SK-N-DZ (cell line): ENCODE measurements at regions not wholly inside any gene's neighbourhood (a gene's known extent, or its start where the extent isn't known, plus 50 kb on each side); places are given as distances from the start of the nearest gene placed in this dataset.
"Not testable (repeated sequence)": the region's sequence is repeated elsewhere in the genome, so short reads cannot be mapped to it uniquely, and the experiment has no call there.

Experiments used
- DNase-seq: peaks from one replicate; pipeline ENCODE4 v3.0.0-alpha.2; 2015; ENCODE audit warnings: low spot score

DNA sequence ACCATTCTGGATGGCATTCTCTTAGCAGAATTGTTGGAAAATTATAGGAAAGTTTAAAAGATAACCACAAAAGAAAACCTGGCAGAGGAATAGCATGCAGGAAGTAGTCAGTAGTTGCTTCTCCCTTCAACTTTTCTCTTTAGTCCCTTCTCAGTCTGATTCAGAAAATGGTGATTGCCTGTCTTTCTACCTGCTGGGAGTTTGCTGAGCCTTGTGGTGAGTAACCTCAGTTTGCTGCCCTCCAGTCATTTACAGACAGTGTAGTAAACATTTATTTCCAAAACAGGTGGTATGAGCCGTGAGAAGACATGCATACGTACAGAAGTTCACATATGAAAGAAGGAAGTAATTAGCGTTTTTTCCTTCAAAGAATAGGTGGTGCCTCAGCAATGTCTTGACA lies 224.7 kb upstream of the POU1F1 start:
- no peak for DNase-seq

DNA sequence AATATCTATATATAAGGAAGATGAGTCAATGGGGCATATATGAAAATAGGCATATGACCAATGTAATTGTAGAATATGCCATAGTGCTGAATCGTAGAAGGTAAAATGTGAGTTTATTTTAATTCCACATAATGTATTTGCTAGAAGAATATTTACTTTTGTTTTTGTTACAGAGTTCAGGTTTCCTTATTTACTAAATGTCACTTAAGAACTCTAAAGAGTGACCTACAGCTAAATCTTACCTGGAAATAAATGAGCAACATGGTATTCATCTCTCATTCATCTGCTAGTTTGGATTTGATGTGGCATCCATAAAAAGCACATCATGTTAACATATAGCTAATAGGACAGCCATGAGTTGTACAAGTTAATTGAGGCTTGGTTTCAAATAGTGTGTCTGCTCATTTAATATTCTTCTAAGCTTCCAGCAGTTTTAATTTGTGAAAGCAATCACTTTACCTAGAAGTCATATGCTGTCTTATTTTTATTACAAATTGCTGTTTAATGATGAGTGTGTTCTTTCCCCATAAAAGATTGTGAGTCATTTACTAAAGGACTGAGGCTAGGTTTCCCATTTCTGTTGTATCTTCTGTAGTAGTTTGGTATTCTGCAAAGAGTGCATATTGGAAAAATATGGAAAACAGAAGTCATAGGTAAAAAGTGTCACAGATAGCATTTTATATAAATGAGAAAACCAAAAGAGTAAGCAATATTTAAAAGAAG lies 222.1 kb upstream of the POU1F1 start:
- no peak for DNase-seq

DNA sequence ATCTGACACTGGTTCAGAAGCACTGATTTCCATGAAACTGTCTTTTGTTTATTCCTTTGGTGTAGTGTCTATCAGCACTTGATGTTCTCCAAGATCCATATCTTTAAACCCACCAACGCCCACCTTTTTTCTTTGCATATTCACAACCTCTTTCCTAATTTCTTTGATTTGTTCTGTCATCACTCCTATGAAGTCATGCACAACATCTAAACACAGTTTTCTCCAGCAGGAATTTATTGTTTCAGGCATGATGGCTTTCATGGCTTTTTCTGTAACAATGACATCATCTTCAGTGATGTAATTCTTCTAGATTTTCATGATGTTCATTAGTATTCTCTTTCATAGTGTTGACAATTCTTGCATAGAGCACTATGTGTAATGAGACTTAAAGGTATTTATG lies 219.6 kb upstream of the POU1F1 start:
- no peak for DNase-seq

DNA sequence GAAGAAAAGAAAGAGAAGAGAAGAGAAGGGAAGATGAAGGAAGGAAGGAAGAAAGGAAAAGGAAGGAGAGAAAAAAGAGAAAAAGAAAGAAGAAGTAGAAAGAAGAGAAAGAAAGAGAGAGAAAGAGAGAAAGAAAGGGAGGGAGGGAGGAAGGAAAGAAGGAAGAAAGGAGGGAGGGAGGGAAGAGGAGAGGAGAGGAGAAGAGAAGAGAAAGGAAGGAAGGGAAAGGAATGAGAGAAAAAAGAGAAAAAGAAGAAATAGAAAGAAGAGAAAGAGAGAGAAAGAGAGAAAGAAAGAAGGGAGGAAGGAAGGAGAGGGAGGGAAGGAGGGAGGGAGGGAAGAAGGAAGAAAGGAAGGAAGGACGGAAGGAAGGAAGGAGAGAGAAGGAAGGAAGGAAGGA lies 217.9 kb upstream of the POU1F1 start:
- DNase-seq, result no peak

DNA sequence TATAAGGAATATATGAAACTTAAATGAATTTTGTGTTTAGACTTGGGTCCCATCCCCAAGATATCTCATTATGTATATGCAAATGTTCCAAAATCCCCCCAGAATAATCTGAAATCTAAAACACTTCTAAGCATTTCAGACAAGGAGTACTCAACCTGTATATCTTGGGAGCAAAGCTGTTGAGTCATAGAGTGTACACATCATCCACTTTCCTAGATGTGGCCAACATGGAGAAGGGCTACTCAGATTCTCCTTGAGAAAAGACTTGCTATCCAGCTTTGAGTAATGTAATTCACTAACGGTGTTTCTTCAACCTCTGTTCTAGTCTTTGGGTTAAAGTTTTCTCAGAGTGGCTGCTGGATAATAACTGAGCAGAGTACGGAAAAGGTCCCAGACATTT lies 215.5 kb upstream of the POU1F1 start:
- DNase-seq, result no peak

DNA sequence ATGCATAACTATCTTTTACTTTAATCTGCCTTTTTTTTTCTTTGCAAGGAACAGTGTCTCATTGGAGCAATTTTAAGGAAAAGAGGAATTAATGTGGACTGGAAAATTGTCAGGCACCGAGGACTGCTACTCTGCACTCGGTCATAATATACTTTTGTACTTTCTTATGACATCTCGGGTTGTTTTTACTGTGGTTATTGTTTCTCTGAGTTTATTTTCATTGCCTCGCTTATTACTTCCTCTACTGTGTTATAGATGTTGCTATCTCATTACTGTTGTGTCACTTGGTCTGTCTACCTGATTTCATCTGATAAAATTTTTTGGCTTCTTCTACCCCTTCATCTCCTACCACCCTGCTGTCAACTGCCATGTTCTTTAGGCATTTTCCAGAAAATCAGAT lies 213.5 kb upstream of the POU1F1 start:
- no peak for DNase-seq

DNA sequence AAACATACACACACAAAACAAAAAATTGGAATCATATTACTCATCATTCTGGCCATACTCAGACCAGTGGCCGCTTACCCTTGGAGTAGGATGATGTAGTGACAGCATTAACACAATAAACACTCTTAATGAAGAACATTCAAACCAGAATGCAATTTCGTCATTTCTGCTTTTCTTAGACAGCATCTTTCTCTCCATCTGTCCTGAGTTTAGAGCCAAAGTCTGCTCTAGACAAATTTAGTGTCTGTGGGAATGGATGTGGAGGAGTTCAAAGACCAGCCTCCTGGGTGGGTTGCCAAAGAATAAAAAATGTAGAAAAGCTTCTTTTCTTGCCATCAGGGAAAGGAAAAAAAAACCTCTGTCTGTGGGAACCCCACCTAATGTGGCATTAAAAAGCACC lies 212.4 kb upstream of the POU1F1 start:
- DNase-seq, result no peak

DNA sequence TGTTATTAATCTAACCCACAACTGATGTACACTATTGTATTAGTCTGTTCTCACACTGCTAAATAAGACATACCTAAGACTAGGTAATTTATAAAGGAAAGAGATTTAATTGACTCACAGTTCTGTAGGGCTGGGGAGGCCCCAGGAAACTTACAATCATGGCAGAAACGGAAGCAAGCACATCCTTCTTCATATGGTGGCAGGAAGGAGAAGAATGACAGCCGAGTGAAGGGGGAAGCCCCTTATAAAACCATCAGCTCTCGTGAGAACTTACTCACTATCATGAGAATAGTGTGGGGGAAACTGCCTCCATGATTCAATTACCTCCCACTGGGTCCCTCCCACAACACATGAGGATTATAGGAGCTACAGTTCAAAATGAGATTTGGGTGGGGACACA lies 210.3 kb upstream of the POU1F1 start:
- not testable (repeated sequence) for DNase-seq

DNA sequence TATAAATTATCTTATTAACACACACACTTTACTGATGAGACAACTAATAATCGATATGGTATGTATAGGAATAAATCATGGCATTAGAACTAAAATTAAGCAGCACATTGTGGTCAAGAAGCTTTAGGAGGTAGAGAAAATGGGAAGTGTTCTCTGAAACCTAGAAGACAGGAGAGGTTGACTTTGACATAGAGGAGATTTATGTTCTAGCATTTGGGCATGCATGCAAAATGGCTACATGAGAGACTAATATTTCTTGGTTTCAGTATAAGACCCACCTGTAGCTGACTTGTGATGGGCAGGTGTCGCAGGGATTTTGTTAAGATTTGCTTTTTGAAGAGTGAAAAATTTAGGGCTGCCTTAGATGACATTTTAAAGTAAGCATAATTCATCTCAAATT lies 209.7 kb upstream of the POU1F1 start:
- no peak for DNase-seq

DNA sequence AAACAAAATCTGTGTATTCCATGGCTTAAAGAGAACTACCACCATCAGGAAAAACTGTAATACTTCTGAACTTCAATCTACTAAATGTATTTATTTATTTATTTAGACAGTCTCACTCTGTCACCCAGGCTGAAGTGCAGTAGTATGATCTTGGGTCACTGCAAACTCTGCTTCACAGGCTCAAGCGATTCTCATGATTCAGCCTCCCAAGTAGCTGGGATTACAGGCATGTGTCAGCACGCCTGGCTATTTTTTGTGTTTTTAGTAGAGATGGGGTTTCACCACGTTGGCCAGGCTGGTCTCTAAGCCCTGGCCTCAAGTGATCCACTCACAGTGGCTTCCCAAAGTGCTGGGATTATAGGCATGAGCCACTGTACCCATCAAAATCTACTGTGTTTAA lies 202.3 kb upstream of the POU1F1 start:
- no peak for DNase-seq

DNA sequence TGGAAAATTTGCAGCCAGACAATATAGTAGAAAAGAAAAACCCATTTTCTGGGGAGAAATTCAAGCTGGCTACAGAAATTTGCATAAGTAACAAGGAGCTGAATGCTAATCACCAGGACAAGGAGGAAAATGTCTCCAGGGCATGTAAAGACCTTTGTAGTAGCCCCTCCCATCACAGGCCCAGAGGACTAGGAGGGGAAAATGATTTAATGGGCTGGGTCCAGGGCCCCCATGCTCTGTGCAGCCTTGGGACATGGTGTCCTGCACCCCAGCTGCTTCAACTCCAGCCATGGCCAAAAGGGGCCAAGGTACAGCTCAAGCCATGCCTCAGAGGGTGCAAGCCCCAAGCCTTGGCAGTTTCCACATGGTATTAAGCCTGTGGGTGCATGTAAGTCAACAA lies 197.6 kb upstream of the POU1F1 start:
- DNase-seq, result no peak

DNA sequence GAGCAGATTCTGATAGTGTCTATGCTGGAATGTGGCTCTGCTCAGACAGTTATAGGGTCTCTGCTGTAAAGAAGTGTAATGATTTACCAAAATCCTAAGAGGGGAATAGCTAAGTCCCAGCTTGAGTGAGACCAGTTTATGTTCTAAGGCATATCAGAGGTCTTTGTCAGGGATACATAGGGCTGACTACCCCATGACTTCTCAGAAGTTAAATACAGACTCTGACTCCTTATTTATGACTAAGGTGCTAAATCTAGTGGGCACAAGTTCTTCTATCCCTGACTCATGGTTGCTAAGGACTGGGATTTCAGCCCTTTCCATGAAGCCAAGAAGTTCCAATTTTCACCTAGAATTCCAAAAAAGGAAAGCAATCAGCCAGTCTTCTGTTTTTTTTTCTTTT lies 192.6 kb upstream of the POU1F1 start:
- no peak for DNase-seq

DNA sequence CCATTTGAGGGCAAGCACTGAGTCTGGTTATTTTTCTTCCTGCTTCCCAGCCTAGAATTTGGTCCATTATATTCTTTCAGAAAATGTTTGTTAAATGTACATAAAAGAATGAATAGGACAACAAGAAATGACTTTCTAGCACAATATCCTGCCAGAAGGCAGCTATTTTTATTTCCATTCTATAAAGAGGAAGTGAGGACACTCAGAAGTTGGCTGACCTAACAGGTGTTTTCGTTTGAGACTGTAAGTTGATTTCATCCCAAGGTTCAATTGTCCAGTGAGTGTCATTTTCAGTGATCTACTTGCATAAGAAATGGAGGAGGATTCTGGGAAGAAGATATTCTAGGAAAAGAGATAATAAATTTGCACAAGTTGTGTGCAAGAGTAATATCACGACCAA lies 191.9 kb upstream of the POU1F1 start:
- no peak for DNase-seq

DNA sequence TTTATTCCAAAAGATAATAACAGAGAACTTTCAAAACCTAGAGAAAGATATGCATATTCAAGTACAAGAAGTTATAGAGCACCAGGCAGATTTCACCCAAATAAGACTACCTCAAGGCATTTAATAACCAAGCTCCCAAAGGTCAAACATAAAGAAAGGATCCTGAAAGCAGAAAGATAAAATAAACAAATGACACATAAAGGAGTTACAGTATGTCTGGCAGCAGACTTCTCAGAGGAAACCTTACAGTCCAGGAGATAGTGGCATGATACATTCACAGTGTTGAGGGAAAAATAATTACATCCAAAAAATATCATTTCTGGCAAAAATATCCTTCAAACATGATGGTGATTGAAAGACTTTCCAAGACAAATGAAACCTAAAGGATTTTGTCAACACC lies 185.8 kb upstream of the POU1F1 start:
- no peak for DNase-seq

DNA sequence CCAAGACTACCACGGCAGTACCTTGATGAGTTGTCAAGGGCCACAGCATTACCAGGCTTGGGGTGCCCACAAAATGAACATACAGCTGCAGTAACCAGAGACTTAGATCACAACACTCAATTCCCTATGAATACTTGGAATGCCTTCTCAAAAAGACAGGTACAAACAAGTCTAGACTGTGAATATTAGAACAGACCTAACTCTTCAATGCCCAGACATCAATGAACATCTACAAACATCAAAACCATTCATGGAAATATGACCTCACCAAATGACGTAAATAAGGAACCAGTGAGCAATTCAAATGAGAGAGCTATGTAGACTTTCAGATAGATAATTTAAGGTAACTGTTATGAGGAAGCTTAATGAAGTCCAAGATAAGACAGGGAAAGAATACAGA lies 185.1 kb upstream of the POU1F1 start:
- no peak for DNase-seq

DNA sequence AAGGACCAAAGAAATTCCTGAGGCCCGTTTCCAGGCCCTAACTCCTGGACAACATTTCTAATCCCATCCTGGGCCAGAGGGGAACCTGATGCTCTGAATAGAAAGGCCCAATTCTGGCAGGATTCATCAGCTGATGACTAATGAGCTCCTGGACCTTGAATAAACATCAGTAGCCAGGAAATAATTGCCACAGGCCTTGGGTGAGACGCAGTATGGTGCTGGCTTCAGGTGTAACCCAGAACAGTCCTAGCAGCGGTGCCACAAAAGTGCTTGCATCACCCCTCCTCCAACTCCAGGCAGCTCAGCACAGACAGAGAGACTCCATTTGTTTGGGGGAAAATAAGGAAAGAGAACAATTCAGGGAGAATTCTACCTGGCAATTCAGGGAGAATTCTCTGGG lies 184.7 kb upstream of the POU1F1 start:
- no peak for DNase-seq

DNA sequence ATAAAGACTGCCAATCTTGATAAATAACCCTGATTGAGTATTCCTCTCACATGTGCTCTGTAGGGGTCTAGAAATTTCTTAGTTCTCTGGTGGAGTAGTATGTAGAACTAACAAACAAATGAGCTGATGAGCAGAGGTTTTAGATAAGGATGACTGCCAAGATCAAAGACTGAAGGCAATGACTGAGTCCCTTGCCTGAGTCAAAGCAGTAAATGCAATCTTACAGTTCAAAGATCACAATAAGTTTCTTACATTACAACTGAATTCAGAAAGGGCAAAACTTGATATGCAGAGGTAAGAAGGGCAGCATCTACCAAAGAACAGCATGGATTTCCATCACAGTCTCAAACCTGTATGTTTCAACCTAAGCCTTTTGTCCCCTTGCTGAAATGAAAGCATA lies 172.2 kb upstream of the POU1F1 start:
- DNase-seq, result no peak

DNA sequence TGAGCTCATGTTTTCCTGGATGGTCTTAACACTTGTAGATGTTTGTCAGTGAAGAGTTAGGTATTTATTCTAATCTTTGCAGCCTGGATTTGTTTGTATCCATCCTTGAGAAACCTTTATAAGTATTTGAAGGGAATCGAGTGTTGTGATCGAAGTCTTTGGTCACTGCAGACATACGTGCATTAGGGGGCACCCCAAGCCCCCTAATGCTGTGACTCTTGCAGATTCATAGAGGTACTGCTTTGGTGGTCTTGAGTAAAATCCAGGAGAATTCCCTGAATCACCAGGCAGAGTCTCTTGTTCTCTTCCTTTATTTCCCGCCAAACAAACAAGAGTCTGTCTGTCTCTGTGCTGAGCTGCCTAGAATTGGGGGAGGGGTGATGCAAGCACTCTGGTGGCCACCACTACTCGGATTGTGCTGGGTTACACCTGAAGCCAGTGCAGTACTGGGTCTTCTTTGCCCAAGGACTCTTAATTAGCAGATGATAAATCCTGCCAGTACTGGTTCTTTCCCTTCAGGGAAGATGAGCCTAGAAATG lies 170.5 kb upstream of the POU1F1 start:
- DNase-seq, result no peak

DNA sequence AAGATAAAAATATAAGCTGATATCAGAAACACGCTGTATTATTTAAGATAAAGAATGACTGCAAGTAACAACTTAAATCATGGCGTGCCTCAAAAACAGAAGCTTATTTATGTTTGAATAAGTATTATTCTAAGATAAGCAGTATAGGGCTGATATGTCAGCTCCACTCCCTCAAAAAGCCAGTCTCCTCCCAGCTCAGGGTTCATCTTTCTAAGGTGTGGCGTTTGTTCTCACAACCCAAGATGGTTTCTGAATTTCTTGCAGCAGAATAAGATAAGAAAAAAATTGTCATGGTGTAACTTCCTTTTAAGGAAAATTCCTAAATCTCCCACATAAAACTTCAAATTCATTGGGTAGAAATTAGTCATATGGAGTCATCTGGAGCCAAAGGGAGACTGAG lies 166.1 kb upstream of the POU1F1 start:
- DNase-seq, result no peak

DNA sequence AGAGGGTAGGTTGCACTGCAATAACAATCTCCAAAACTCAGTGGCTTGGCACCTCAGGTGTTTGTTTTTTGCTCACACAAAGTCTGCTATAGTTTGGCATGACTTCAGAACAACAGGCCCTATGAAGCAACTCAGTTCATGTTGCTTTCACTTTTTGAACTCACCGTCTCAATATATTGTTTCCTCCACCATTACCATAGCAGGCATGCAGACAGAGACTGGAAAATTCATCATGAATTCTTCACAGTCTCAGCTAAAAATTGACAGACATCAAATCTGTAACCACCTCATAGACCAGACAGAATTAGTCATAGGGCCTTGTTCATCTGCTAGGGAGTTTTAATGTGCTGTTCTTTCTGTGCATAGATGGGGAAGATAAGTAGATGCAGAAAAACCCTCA lies 161.4 kb upstream of the POU1F1 start:
- no peak for DNase-seq

DNA sequence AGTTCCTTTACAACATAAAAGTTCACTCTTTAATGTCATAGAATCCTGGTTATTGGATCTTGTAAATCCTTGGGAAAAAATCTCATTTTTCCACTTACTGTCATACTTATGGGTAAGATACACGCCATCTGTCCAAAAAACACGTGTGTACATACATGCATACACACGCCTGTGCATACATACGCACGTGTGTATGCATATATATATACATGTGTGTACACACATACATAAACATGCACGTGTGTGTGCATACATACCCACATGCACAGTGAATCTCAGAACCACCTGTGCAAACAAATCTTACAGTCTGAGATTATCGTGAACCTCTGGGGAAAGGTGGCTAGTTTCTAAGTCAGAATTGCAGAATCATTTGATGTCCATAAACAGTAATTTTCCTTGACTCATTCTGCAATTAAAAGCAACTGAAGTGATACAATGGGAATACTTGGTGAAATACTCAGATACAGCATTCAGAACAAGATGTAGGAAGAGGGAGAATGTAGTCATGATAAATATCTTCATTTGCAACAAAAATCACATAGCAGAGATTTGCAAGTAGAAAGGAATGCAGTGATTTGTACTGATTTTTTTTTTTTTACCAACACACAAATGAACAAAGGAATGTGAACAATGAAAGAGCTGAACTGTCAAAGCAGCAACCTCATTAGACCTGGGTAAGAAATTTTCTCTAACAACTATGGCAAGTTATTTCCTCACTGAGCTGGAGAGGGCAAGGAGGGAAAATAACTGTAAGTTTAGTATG lies 160.6 kb upstream of the POU1F1 start:
- DNase-seq, result no peak

DNA sequence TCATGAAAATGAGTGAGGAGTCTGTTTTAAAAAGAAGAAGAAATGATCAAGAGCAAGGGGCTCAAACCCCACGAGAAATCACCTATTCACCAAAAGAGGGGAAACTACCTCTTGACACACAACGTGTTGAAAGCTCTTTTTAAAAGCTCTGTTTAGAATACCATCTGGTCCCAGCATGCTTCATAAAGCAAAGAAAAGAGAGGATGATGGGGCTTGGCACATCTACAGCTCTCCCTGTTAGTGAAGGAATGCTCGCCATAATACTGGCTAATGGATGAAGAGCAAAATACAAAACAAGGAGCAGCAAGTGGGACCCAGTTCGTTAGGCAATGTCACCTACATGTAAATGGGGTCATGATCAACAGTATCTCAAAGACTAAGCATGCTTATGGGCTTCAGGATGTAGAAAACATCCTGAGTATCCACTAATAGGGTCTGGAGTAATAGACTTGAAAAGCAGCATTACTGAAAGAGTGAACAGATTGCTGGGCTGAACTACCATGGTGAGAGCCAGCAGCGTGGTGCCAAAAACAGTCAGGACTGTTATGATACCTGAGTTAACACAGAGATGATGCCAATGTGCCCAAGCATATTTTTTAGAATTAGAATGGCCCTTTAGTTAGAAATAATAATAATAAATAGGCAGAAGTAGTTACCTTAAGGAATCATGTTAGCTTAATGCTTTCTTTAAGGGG lies 159.7 kb upstream of the POU1F1 start:
- no peak for DNase-seq

DNA sequence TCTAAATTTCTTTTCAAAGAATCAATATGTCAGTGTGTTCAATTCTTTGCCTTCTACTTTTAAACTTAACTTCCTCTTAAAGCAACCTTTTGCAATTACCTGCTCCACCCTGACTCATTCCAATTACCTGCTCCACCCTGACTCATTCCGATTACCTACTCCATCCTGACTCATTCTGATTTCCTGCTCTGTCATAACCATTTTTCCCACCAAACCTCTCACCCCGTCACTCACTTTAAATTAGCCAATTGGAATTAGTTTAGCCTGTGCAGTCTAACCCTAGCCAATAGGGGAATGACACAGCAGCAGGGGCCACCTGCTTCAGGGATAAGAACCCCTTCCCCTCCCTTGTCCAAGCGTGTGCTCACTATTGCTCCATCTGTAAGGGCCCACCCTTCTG lies 157.1 kb upstream of the POU1F1 start:
- not testable (repeated sequence) for DNase-seq
